AG09319 (cell line): ENCODE measurements at regions not wholly inside any gene's neighbourhood (a gene's known extent, or its start where the extent isn't known, plus 50 kb on each side); places are given as distances from the start of the nearest gene placed in this dataset.

Experiments used
- DNase-seq: peaks from one replicate; pipeline ENCODE4 v3.0.0-alpha.2; 2010; ENCODE audit warnings: low read depth; ENCODE audit errors: extremely low read depth
- CTCF ChIP-seq: IDR thresholded peaks from 2 replicates; pipeline ENCODE4 v1.5.1; 2011; ENCODE audit warnings: low read depth, mild to moderate bottlenecking, inconsistent platforms, low read length, moderate library complexity

DNA sequence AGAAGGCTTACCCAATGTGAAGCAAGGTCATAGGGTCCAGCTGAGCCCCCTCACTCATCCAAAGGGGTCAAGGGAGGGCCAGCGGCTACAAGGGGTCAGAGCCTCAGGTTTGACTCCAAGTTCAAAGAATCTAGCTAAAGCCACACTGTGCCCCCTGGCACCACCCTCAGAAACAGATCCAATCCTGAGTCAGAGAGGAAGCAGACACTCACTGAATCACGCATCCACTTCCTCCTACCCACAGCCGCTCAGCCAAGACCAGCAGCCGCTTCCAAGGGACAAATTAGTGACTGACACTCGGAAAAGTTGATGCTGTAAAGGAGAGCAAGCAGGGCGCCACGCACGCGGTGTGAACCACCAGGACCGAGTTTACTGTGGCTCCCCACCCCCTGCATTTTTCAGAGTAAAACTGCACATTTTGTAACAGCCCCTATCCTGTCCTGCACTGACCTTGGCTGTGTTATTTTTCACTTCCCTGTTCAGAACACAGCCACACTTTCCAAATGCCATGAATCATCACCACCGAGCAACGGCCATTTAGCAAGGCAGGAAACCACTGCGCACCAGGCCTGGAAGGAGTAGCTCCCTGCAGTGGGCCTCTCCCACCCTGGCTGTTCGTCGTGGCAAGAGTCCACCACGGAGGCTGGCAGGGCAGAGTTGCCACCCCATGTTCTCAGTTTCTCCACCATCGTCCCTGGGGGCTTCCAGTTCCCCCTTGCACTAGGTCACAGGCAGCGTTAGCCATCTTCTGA lies 147.8 kb downstream of the TOMM20 start:
- no peak for DNase-seq

DNA sequence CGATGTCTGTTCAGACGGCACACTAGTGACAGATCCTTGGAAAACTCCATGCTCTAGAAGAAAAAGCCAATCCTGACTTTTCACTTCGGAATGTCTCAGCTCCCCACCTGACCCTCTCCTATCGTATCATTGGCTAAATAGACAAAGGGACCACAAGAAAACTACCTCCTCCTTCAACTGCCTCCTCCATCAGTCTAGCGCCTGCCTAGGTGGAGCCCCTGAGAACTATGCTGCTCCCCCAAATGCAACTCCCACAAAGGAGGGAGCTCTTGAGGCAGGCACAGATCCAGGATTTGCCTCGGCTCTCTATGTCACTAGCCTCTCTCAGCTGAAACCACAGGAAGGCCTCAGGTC lies 148.4 kb downstream of the TOMM20 start:
- no peak for TF ChIP-seq CTCF
- DNase-seq, result no peak

More for the DNA sequence above, 147.8 kb downstream of the TOMM20 start:
- no peak for TF ChIP-seq CTCF

GRCh38 chr1:234979296-234980279 lies 149.0 kb downstream of the TOMM20 start:
- no peak for DNase-seq
- no peak for TF ChIP-seq CTCF

DNA sequence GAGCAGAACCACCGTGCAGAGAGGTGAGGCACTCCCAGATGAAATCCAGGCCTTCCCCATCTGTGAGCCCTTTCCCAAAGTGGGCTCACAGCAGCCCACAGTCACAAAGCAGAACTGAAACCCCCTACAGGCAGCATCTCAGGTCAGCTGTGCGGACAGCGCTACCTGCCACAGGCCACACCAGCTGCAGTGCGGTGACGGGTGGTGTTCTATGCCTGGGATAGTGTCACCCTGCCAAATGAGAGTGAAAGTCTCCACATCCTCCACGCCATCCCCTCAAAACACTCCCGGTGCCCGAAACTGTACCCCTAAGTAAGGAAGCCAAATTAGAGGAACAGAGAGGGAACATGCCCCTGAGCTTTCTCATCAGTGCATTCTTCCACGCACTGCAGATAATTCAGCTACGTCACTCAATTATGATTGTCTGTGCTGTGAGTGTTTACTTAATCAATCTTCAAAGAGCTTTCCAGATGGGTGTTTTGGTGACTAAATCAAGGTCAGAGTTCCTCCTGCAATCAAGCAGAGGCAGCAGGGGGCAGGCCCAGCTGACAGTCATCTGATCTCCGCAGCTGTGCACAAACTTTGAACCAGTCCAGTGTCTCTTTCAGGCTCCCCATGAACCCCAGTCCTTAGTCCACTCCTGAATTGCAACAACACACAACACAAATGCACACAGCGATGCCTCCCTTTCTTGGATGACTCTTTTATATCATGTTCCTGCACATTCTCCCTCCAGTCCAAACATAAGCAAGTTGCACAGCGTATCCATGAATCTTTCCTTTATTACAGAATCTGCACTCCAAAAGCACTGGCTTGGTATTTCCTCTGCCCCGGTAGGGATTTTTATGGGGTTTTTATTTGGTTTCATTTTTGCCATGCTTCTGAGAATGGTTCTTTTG lies 150.0 kb downstream of the TOMM20 start:
- no peak for DNase-seq
- peak; percentile 9; the same call in 1 of the 2 replicates for TF ChIP-seq CTCF

GRCh38 chr1:234977875-234978396 lies 150.7 kb downstream of the TOMM20 start:
- TF ChIP-seq CTCF, result no peak
- DNase-seq, result no peak

DNA sequence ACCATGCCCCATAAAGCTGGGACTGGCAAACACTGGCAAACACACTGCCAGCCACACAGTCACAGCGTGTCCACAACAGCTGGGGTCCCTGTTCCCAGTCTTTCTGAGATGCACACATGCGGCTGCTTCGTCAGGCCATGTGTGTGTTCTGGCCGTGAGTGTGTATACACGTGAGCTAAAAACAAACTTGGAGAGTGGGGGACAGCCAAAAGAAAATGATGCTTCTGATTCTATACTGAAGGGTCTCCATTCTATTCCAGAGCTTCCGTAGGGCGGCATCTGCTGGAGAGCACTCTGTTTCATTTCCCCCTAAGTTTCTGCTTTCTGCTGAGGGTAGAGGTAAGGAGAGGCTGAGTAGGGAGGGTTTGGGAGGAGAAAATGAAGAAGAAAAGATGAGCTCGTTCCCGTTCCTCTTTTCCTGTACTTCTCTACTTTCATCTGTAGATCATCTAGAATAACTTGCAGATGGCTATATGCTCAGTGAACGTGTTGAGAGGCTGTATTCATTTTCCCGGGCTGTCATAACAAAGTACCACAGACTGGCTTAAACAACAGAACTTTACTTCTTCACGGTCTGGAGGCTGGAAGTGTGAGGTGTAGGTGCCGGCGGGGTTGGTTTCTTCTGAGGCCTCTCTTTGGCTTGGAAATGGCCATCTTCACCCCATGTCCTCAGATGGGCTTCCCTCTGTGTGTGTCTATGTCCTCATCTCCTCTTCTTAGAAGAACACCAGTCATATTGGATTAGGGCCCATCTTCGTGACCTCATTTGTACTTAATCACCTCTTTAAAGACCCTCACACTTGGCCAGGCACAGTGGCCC lies 151.6 kb downstream of the TOMM20 start:
- no peak for DNase-seq
- TF ChIP-seq CTCF, result no peak
